ENCODE measurements at regions not wholly inside any gene's neighbourhood (a gene's known extent, or its start where the extent isn't known, plus 50 kb on each side); places are given as distances from the start of the nearest gene placed in this dataset.

DNA sequence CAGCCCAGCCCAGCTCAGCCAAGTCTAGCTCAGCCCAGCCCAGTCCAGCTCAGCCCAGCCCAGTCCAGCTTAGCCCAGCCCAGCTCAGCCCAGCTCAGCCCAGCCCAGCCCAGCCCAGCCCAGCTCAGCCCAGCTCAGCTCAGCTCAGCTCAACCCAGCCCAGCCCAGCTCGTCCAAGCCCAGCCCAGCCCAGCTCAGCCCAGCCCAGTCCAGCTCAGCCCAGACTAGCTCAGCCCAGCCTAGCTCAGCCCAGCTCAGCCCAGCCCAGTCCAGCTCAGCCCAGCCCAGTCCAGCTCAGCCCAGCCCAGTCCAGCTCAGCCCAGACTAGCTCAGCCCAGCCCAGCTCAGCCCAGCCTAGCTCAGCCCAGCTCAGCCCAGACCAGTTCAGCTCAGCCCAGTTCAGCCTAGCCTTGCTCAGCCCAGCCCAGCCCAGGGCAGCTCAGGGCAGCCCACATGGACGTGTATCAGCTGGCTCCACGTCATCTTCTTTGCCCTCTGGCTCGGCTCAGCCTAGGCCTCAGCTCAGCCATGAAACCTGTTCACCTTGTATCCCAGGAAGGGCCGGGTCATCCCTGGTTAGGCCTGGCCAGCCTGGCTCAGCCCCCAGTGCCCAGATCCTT, 185.6 kb downstream of the TMEM121 start:
- Histone ChIP-seq H2BK15ac (ENCODE audit: low read length) (no peak overlapping the region), H3K36me3 (ENCODE audit: control insufficient read depth in 2 of 4, insufficient read depth in 4 of 4, low read length in 3 of 4) (no peaks in the 10 kb centered on the region; a peak in 1 of 8 replicates), H3K4me2 (ENCODE audit: insufficient read depth in 1 of 2, low read depth in 2 of 2, low read length in 2 of 2) (no peak overlapping the region), H3K23me2 (ENCODE audit: low read depth, low read length) (no peaks in the 10 kb centered on the region), H2BK5ac (ENCODE audit: low read depth, low read length) (no peak overlapping the region), H3K4ac (replicated peaks; ENCODE audit: insufficient read length, low read depth, low read length) (no peak overlapping the region), H3K14ac (ENCODE audit: insufficient read length) (no peak overlapping the region), H2AFZ (ENCODE audit: low read length) (no peak overlapping the region), H3K4me3 (ENCODE audit: extremely low read depth in 1 of 4, insufficient read depth in 2 of 4, low read depth in 3 of 4, low read length in 4 of 4) (no peak overlapping the region), H4K8ac (ENCODE audit: extremely low read depth, insufficient read depth, low read length) (no peak overlapping the region), H3K9me3 (ENCODE audit: insufficient read depth in 2 of 2, low read depth in 1 of 2, low read length in 1 of 2) (peaks cover 22 to 71% of the 10 kb centered on the region in 2 experiments; a peak in 3 of 4 replicates), H3K27ac (ENCODE audit: low read depth, low read length) (no peak overlapping the region), H3K79me2 (ENCODE audit: control insufficient read depth in 1 of 2, insufficient read depth in 2 of 2, low read length in 2 of 2) (no peaks in the 10 kb centered on the region), H3K27me3 (replicated peaks in 1 of 4; ENCODE audit: control insufficient read depth in 3 of 4, extremely low read depth in 1 of 4, insufficient read depth in 3 of 4, low read length in 3 of 4) (no peaks in the 10 kb centered on the region), H2BK20ac (ENCODE audit: low read length) (no peak overlapping the region), H3K23ac (ENCODE audit: insufficient read length) (no peak overlapping the region), H3K79me1 (ENCODE audit: low read depth, low read length) (no peaks in the 10 kb centered on the region), H3K56ac (replicated peaks; ENCODE audit: insufficient read length, low read depth, low read length) (no peak overlapping the region), H3K18ac (ENCODE audit: extremely low read depth, low read length) (no peak overlapping the region), H3K9ac (replicated peaks in 1 of 4; ENCODE audit: extremely low read depth in 1 of 4, low read depth in 3 of 4, low read length in 3 of 4) (no peak overlapping the region), H2BK120ac (replicated peaks; ENCODE audit: low read depth, low read length) (no peak overlapping the region), H4K20me1 (replicated peaks in 1 of 2; ENCODE audit: control insufficient read depth in 1 of 2, insufficient read depth in 2 of 2, low read length in 2 of 2) (no peaks in the 10 kb centered on the region), H2BK12ac (ENCODE audit: low read depth, low read length) (no peak overlapping the region), H4K5ac (ENCODE audit: insufficient read length, low read depth, low read length) (no peak overlapping the region), H2AK5ac (ENCODE audit: low read depth, low read length) (no peak overlapping the region), H3K4me1 (replicated peaks in 1 of 4; ENCODE audit: control insufficient read depth in 3 of 4, insufficient read depth in 4 of 4, low read length in 3 of 4) (no peaks in the 10 kb centered on the region), H4K91ac (replicated peaks; ENCODE audit: insufficient read length, low read length) (no peak overlapping the region)
- ChIA-PET POLR2A (ENCODE audit: partially characterized antibody) (no interaction called here), CTCF (ENCODE audit: partially characterized antibody) (no interaction called here)
- 83% methylated on average over 5 of the region's 5 CpGs; no CpG with 5 or more reads in 1 of the 2 experiments for WGBS, 2 experiments (ENCODE audit: extremely low coverage in 1 of 2, insufficient coverage in 1 of 2, insufficient read length in 1 of 2, insufficient replicate concordance in 2 of 2, low coverage in 1 of 2, low lambda C conversion rate in 2 of 2, missing lambda C conversion rate in 1 of 2)
- FAIRE-seq (no peak), DNase-seq (ENCODE audit: low read depth in 1 of 2, low spot score in 2 of 2) (no peak)
- TF ChIP-seq, protein P1, sequence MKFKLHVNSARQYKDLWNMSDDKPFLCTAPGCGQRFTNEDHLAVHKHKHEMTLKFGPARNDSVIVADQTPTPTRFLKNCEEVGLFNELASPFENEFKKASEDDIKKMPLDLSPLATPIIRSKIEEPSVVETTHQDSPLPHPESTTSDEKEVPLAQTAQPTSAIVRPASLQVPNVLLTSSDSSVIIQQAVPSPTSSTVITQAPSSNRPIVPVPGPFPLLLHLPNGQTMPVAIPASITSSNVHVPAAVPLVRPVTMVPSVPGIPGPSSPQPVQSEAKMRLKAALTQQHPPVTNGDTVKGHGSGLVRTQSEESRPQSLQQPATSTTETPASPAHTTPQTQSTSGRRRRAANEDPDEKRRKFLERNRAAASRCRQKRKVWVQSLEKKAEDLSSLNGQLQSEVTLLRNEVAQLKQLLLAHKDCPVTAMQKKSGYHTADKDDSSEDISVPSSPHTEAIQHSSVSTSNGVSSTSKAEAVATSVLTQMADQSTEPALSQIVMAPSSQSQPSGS (IDR thresholded peaks at IDR 0.05; ENCODE audit: low read length): no peak
- TF ChIP-seq SIRT6 (IDR thresholded peaks at IDR 0.05; ENCODE audit: low read length) (no peak), RXRA (IDR thresholded peaks at IDR 0.05; ENCODE audit: insufficient read depth, low read depth, low read length) (no peak), RAD21 (IDR thresholded peaks at IDR 0.05 in 1 of 2, conservative IDR thresholded peaks at IDR 0.05 in 1 of 2; ENCODE audit: low read depth in 2 of 2, low read length in 2 of 2) (no peak), SAP30 (IDR thresholded peaks at IDR 0.05; ENCODE audit: insufficient read depth, insufficient replicate concordance, low read length) (no peak)
- TF ChIP-seq, protein P2, sequence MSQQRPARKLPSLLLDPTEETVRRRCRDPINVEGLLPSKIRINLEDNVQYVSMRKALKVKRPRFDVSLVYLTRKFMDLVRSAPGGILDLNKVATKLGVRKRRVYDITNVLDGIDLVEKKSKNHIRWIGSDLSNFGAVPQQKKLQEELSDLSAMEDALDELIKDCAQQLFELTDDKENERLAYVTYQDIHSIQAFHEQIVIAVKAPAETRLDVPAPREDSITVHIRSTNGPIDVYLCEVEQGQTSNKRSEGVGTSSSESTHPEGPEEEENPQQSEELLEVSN (IDR thresholded peaks at IDR 0.05): no peak

Measured in H1 (cell line).